Cardiac fibroblast (primary cell): ENCODE measurements at regions not wholly inside any gene's neighbourhood (a gene's known extent, or its start where the extent isn't known, plus 50 kb on each side); places are given as distances from the start of the nearest gene placed in this dataset.

ENCODE experiments used
- DNase-seq, 2 donors: peaks; one replicate each; pipeline versions ENCODE4 v3.0.0 to v3.0.0-alpha.2; 2010; ENCODE audit warnings: low read depth in 2 of 2
- H3K4me3 ChIP-seq, 2 donors: replicated peaks in 1 of 2; 1 replicate in 1 of 2; 2 replicates in 1 of 2; pipeline ENCODE4 v1.5.1; 2011; ENCODE audit warnings: low read depth in 2 of 2, low read length in 2 of 2, mild to moderate bottlenecking in 2 of 2, moderate library complexity in 1 of 2
- CTCF ChIP-seq: IDR thresholded peaks from one replicate; pipeline ENCODE4 v1.5.1; 2011; ENCODE audit warnings: low read depth, mild to moderate bottlenecking, low read length, inconsistent platforms

GRCh38 chr1:29836651-29837646 is 600.6 kb downstream of the PTPRU start:
- no peak for DNase-seq
- H3K4me3 ChIP-seq, result no peak overlapping the region
- TF ChIP-seq CTCF, result no peak

GRCh38 chr1:29835874-29836273 is 599.6 kb downstream of the PTPRU start:
- no peak for TF ChIP-seq CTCF
- H3K4me3 ChIP-seq, result no peak overlapping the region
- no peak for DNase-seq

- TF ChIP-seq CTCF, result no peak
- no peak overlapping the region for H3K4me3 ChIP-seq
- DNase-seq, result no peak
Observed at GRCh38 chr1:29835406-29835805, 599.1 kb downstream of the PTPRU start.

GRCh38 chr1:29833581-29833980 is 597.3 kb downstream of the PTPRU start:
- no peak overlapping the region for H3K4me3 ChIP-seq
- DNase-seq, result no peak
- no peak for TF ChIP-seq CTCF

- TF ChIP-seq CTCF, result no peak
- no peak overlapping the region for H3K4me3 ChIP-seq
- DNase-seq, result no peak
Observed at GRCh38 chr1:29832936-29833335, 596.6 kb downstream of the PTPRU start.

- H3K4me3 ChIP-seq, result no peak overlapping the region
- no peak for DNase-seq
- TF ChIP-seq CTCF, result no peak
Observed at GRCh38 chr1:29832471-29832870, 596.1 kb downstream of the PTPRU start.
